Activated CD8-positive, alpha-beta T cell treated with anti-CD3 and anti-CD28 coated beads for 36 hours (primary cell): ENCODE measurements at regions not wholly inside any gene's neighbourhood (a gene's known extent, or its start where the extent isn't known, plus 50 kb on each side); places are given as distances from the start of the nearest gene placed in this dataset.

Experiments
- ATAC-seq: fragments of 200-7000 bp; cut with Tn5 transposase; one replicate; pipeline ENCODE4 v1.10.0; 2021; ENCODE audit warnings: mild to moderate bottlenecking, moderate library complexity
- CTCF ChIA-PET: fragments of 350-600 bp; sonication (Branson Sonifier 250); formaldehyde crosslinking; loops from one replicate; lab custom pipeline; 2021; ENCODE audit warnings: antibody characterized with exemption; lab: Charles Lee
- POLR2A ChIA-PET: fragments of 350-600 bp; sonication (Branson Sonifier 250); formaldehyde crosslinking; loops from one replicate; lab custom pipeline; 2021; ENCODE audit warnings: antibody characterized with exemption; lab: Charles Lee
- DNase-seq: peaks from one replicate; pipeline ENCODE4 v3.0.0-alpha.2; 2020
- H3K27ac Mint-ChIP-seq: one replicate; pipeline ENCODE4 v1.8.0; 2021; ENCODE audit warnings: mild to moderate bottlenecking, mixed read lengths
- H3K27me3 Mint-ChIP-seq: one replicate; pipeline ENCODE4 v1.8.0; 2021; ENCODE audit warnings: mixed read lengths
- H3K36me3 Mint-ChIP-seq: one replicate; pipeline ENCODE4 v1.8.0; 2021; ENCODE audit warnings: low read depth, mixed read lengths
- H3K4me1 Mint-ChIP-seq: one replicate; pipeline ENCODE4 v1.8.0; 2021; ENCODE audit warnings: low read depth, mixed read lengths
- H3K4me3 Mint-ChIP-seq: one replicate; pipeline ENCODE4 v1.8.0; 2021; ENCODE audit warnings: mild to moderate bottlenecking, moderate library complexity, mixed read lengths
- H3K9me3 Mint-ChIP-seq: one replicate; pipeline ENCODE4 v1.8.0; 2021; ENCODE audit warnings: mixed read lengths
- CTCF ChIP-seq: fragments of 200-600 bp; IDR thresholded peaks from one replicate; pipeline ENCODE4 v1.8.0; 2022; ENCODE audit warnings: antibody characterized with exemption, mild to moderate bottlenecking
- intact Hi-C: fragments of 100-400 bp; cut with micrococcal nuclease; formaldehyde crosslinking; loops from one replicate; pipeline ENCODE4 v1.10.0; 2022

- TF ChIP-seq CTCF, result no peak
- no peak overlapping the region for H3K27ac Mint-ChIP-seq
- ATAC-seq (no peak), DNase-seq (no peak)
- H3K4me1 Mint-ChIP-seq, result no peaks in the 10 kb centered on the region
- POLR2A ChIA-PET, result no interaction called here
- no peaks in the 10 kb centered on the region for H3K9me3 Mint-ChIP-seq
- peaks cover 9% of the 10 kb centered on the region for H3K27me3 Mint-ChIP-seq
- no peaks in the 10 kb centered on the region for H3K36me3 Mint-ChIP-seq
- CTCF ChIA-PET, result no interaction called here
- intact Hi-C loops, result no loop called here
- no peak overlapping the region for H3K4me3 Mint-ChIP-seq
Observed at GRCh38 chr5:175388531-175388930, 55.5 kb downstream of the DRD1 start.

- ATAC-seq (no peak), DNase-seq (no peak)
- no peaks in the 10 kb centered on the region for H3K9me3 Mint-ChIP-seq
- H3K4me1 Mint-ChIP-seq, result no peaks in the 10 kb centered on the region
- peaks cover 12% of the 10 kb centered on the region for H3K27me3 Mint-ChIP-seq
- no peaks in the 10 kb centered on the region for H3K36me3 Mint-ChIP-seq
- intact Hi-C loops, result no loop called here
- no peak for TF ChIP-seq CTCF
- POLR2A ChIA-PET, result no interaction called here
- CTCF ChIA-PET, result no interaction called here
- no peak overlapping the region for H3K27ac Mint-ChIP-seq
- H3K4me3 Mint-ChIP-seq, result no peak overlapping the region
Observed at GRCh38 chr5:175387144-175387543, 56.8 kb downstream of the DRD1 start.

- CTCF ChIA-PET, result no interaction called here
- Mint-ChIP-seq H3K4me3 (no peak overlapping the region), H3K27ac (no peak overlapping the region), H3K4me1 (no peaks in the 10 kb centered on the region), H3K9me3 (no peaks in the 10 kb centered on the region), H3K27me3 (peaks cover 13% of the 10 kb centered on the region), H3K36me3 (no peaks in the 10 kb centered on the region)
- TF ChIP-seq CTCF, result no peak
- DNase-seq (no peak), ATAC-seq (no peak)
- POLR2A ChIA-PET, result no interaction called here
- intact Hi-C loops, result no loop called here
Observed at GRCh38 chr5:175386526-175386925, 57.5 kb downstream of the DRD1 start.

- Mint-ChIP-seq H3K27ac (no peak overlapping the region), H3K36me3 (no peaks in the 10 kb centered on the region), H3K4me1 (no peaks in the 10 kb centered on the region), H3K27me3 (peaks cover 17% of the 10 kb centered on the region), H3K4me3 (no peak overlapping the region), H3K9me3 (no peaks in the 10 kb centered on the region)
- POLR2A ChIA-PET, result no interaction called here
- no peak for TF ChIP-seq CTCF
- CTCF ChIA-PET, result no interaction called here
- DNase-seq (no peak), ATAC-seq (no peak)
- intact Hi-C loops, result no loop called here
Observed at GRCh38 chr5:175385691-175386362, 58.2 kb downstream of the DRD1 start.

GRCh38 chr5:175384724-175385552, 59.0 kb downstream of the DRD1 start:
- DNase-seq (no peak), ATAC-seq (no peak)
- no peak for TF ChIP-seq CTCF
- Mint-ChIP-seq H3K9me3 (no peaks in the 10 kb centered on the region), H3K27ac (no peak overlapping the region), H3K27me3 (peaks cover 17% of the 10 kb centered on the region), H3K4me1 (no peaks in the 10 kb centered on the region), H3K36me3 (no peaks in the 10 kb centered on the region), H3K4me3 (no peak overlapping the region)
- ChIA-PET POLR2A (no interaction called here), CTCF (no interaction called here)
- intact Hi-C loops, result no loop called here
